GM19397 (cell line): ENCODE measurements at regions not wholly inside any gene's neighbourhood (a gene's known extent, or its start where the extent isn't known, plus 50 kb on each side); places are given as distances from the start of the nearest gene placed in this dataset.

Source experiments
- ATAC-seq: cut with Tn5 transposase; IDR thresholded peaks from one replicate; pipeline ENCODE4 v1.9.1; 2021; ENCODE audit warnings: mild to moderate bottlenecking, moderate library complexity; ENCODE audit not compliant: unreplicated experiment

DNA sequence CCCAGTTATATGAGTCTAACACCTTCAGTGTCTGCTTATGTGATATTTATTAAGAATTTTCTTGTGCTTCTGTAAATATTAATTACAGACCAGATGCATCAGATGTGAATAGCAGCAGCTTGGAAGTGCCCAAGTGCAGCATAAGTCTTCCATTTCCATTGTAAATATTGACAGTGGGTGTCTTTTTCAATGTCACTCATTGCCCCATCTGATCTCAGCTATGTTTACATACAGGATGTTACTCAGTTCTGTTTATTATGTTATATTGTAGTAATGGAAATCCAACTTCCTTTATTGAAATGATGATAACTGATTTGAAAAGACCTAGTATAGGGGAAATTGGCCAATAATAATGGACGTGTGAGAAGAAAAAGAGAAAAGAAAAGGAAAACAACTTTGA is 296.7 kb downstream of the SAMD5 start:
- ATAC-seq: no peak

GRCh38 chr6:147806697-147807096 is 298.2 kb downstream of the SAMD5 start:
- ATAC-seq: no peak

DNA sequence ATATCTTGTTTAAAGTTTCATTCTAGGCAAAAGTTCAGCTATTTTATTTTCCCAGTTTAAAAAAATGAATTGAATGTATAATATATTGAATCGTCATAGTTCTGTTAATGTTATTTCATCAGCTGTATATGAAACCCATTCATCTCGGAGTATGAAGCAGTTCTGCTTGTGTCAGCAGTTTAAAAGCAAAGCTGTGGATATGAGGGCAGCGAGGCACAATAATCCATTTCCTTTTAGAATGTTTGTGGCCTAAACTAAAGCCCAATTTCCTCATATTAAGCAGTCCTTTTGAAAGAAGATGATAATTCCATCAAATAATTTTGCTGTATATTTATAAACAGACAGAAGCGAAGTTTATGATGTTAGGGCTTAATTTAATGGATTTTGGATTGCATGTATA is 300.1 kb downstream of the SAMD5 start:
- no peak for ATAC-seq

- ATAC-seq: no peak
These were observed 303.6 kb downstream of the SAMD5 start for GRCh38 chr6:147811913-147812629.

DNA sequence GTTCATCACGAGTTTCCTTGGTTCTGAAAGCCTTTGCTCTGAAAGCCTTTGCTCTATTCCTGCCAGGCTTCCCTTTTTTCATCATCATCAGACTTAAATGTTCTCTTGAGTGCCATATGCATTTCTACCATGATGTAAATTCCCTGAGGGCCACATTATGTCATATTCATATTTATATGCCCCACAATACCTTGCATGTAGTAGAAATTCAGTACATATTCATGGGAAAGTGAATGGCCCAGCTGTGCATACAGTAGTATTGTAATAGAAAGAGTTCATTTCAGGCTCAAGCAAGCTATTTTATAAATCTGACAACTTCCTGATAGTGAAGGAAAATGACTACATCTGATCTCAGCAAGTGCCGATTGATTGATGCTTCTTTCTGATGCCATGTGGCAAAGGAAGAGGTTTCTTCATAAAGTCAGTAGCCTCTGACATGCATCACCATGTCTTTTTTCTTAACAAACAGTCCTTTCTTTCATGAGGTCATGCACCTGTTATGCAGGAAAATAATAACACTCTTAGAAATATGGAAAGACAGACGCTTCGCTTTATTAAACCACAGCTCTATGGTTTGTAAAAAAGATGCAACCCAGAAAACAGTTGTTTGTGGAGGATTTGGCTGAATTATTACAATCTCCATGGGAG is 308.7 kb downstream of the SAMD5 start:
- no peak for ATAC-seq

DNA sequence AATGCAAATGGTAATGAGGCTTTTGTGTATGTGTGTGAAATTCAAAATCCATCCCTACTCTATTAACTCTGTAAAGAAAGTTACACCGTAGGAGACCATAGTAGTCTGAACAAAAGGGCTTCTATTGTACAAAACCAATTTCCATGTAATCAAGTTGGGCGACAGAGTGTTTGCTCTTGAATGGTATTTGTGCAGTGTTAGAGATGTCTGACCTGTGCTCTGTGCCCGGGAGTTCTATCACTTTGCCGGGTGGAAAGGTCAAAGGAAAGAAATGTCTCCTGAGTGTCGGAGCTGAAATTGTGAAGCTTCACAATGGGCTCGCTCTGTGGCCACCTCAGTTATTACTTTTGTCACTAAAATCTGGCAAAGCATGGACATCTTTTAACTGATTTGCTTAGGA is 312.0 kb downstream of the SAMD5 start:
- ATAC-seq: no peak

GRCh38 chr6:147821295-147821897 is 312.9 kb downstream of the SAMD5 start:
- ATAC-seq: no peak

DNA sequence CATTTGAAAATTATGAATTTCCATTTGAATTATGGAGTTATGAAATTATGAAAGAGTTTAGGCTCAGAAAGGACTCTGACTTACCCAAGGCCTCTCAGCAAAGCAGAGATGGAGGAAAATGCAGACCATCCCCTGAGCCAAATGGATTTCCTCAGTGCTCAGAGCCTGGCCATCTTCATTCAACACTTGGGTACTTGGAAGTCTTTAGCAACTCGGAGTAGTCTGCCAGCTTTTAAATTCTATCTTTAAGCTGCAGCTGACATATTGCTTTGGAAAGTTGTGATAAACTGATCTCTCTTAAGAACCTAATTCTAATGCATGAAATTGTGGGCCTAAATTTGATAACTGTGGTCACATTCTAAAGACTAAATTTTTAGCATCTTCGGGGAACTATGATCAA is 315.4 kb downstream of the SAMD5 start:
- ATAC-seq: no peak

- ATAC-seq: no peak
These were observed 317.4 kb downstream of the SAMD5 start for GRCh38 chr6:147825848-147826247.

GRCh38 chr6:147826698-147827097 is 318.2 kb downstream of the SAMD5 start:
- ATAC-seq: no peak

DNA sequence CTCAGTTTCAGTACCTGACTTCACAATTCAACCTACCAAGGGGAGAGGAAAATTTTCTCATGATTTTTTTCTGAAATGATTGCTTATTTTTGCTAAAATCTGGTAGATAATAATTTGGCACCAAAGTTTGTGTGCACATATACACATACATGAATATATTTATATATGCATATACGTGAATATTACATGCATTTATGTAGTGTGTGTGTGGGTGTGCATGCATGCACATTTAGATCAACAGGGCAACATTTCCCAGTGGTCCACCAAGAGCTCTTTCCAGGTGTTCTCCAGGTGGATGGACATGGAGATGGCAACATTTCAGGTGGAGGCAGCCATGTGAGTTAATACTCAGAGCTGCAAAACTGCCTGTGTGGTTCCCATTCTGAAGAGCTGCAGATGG is 320.9 kb downstream of the SAMD5 start:
- no peak for ATAC-seq

DNA sequence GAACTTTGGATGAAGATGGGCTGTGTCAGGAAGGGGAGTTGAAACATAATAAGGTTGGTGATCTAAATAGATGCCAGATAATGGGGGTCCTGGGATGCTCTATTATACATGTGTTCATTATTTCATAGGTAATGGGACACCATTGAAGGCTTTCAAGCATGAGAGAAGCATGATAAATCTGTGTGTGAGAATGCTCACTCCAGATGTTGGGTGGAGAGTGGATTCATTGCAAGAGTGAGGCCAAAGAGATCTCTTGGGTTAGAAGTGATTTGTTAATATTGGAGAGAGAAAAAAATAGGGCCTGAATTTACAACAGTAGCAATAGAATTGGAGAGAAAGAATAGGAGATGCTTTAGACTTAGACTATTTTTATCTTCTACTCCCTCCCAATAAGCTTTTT is 321.3 kb downstream of the SAMD5 start:
- ATAC-seq: no peak

DNA sequence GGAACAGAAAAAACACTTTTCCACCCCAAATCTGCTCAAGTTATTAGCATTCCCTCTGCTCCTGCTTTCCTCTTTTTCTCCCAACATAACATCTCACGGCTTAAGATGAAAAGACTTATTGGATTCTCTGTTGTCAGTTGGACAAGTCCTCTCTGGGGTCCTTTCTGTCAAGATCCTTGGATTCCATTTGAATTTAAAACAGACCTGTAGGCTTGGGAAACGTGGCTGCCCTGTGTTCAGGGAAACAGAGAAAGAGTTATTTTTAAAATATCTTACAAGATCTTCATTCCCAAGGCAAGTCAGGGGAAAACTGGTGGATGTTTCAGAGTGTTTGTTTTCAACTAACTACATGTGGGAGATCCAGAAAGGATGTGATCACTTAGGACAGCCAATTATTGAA is 322.9 kb downstream of the SAMD5 start:
- ATAC-seq: no peak

DNA sequence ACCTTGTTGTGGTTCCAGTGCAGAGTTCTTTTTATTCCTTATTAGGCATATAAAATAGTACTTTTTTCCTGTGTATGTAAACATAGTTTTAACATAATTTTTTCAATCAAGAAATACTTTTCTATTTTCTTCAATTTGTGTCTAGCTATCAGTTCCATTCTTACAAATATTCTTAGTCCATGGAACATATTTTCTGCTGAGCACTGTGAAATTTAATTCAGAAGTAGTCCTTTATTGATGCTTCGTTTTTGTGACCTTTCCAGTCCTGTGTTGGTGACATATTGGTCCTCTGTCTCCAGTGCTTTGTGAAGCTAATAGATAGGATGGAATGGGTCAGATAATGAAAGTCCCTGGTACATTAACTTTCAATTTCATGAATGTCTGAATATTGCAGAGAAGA is 325.1 kb downstream of the SAMD5 start:
- no peak for ATAC-seq

DNA sequence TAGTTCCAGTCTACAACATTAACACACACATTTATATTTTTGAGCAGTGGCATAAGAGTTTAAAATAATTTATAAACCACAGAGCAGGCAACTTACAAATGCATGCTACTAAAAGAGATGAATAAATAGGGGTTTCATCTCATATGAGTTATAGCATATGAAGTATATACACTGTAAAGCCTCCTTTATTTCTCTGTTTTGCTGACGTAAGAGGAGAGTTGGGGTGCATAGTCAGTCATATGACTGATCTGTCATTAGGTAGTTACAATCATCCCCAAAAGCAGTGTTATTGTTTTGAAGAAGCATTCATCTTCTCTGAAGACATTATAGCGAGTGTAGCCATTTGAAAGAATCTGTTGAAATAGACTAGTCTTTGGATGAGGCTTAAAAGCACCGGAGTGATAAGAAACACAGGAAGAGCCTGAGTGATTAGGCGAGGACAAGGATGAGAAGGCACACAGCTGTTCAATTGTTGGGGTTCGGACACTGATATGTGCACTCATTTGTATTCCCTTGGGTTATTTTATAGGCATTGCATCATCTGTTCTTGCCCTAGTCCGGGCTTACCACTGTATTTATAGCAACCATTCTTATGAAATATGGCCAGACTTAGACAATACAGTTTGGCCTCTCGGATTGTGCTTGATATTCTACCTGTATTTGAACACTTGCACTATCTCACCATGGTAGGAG is 325.7 kb downstream of the SAMD5 start:
- ATAC-seq: no peak

- ATAC-seq: no peak
These were observed 329.1 kb downstream of the SAMD5 start for GRCh38 chr6:147837540-147837939.

- no peak for ATAC-seq
These were observed 331.5 kb downstream of the SAMD5 start for GRCh38 chr6:147839708-147840610.

GRCh38 chr6:147841547-147842148 is 333.2 kb downstream of the SAMD5 start:
- ATAC-seq: no peak

DNA sequence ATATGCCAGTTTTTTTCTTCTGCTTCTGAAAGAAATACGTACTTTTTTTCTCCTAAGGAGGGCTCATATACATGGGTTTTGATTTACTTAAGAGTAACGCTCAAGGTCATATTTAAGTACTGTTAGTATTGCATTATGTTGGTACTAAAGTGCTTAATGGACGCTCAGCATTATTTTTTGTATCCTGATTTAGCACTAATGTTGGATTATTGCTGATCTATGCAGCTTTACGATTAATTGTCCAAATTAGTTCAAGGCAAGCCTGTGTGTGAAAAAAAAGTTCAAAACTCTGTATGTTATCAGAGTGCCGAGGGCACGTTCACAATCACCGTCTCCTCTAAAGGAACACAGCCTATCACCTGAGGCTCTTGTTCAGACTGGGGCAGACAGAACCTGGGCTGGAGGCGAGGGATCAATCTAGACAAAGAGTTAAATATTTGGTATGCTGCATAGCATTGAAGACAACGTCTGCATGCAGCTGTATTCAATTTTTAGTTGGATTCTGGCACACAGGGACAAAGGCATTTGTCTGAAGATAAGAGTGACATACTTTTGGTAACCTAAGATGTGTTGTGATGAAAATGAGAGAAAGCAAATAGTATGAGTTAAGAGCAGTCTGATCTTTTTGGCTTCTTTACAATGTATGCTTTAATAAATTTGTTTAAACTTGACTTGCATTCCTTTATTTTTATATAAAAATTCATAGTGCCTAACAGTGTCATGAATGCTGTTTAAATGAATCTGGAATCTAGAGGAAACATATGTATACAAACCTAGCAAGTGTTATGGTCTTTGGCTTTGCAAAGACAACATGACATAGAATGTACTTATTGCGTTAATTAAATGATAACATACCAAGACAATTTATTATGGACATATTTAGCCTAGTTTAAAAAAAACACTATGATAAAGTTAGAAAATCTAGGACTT is 341.2 kb downstream of the SAMD5 start:
- ATAC-seq: no peak
